ENCODE measurements at regions not wholly inside any gene's neighbourhood (a gene's known extent, or its start where the extent isn't known, plus 50 kb on each side); places are given as distances from the start of the nearest gene placed in this dataset.

GRCh38 chr2:183244300-183244844, 120.1 kb downstream of the NUP35 start:
- Histone ChIP-seq H3K27ac (no peak overlapping the region), H3K36me3 (no peaks in the 10 kb centered on the region), H3K9me3 (no peaks in the 10 kb centered on the region), H3K4me3 (no peak overlapping the region), H3K4me1 (no peaks in the 10 kb centered on the region), H3K27me3 (no peaks in the 10 kb centered on the region)
- no peak for TF ChIP-seq CTCF (IDR thresholded peaks at IDR 0.05)
- no peak for DNase-seq
- intact Hi-C loops (cut with DNase I; ENCODE audit: low total_unique reads) = no loop called here

- H3K4me3 ChIP-seq = no peak overlapping the region
- no peaks in the 10 kb centered on the region for H3K27me3 ChIP-seq
- no peaks in the 10 kb centered on the region for H3K36me3 ChIP-seq
- H3K27ac ChIP-seq = no peak overlapping the region
- DNase-seq = no peak
- no peaks in the 10 kb centered on the region for H3K9me3 ChIP-seq
- intact Hi-C loops (cut with DNase I; ENCODE audit: low total_unique reads) = no loop called here
- peak; percentile 27 for TF ChIP-seq CTCF (IDR thresholded peaks at IDR 0.05)
- H3K4me1 ChIP-seq = no peaks in the 10 kb centered on the region
Observed at GRCh38 chr2:183248866-183249567, 124.8 kb downstream of the NUP35 start.

GRCh38 chr2:183250061-183250460, 125.8 kb downstream of the NUP35 start:
- no peaks in the 10 kb centered on the region for H3K36me3 ChIP-seq
- intact Hi-C loops (cut with DNase I; ENCODE audit: low total_unique reads) = no loop called here

GRCh38 chr2:183250472-183250871, 126.2 kb downstream of the NUP35 start:
- TF ChIP-seq CTCF (IDR thresholded peaks at IDR 0.05) = no peak
- Histone ChIP-seq H3K27ac (no peak overlapping the region), H3K4me3 (no peak overlapping the region), H3K27me3 (no peaks in the 10 kb centered on the region), H3K4me1 (no peaks in the 10 kb centered on the region), H3K36me3 (no peaks in the 10 kb centered on the region), H3K9me3 (no peaks in the 10 kb centered on the region)
- intact Hi-C loops (cut with DNase I; ENCODE audit: low total_unique reads) = no loop called here
- no peak for DNase-seq

More at GRCh38 chr2:183250061-183250460, 125.8 kb downstream of the NUP35 start:
- Histone ChIP-seq H3K4me3 (no peak overlapping the region), H3K9me3 (no peaks in the 10 kb centered on the region), H3K27me3 (no peaks in the 10 kb centered on the region), H3K4me1 (no peaks in the 10 kb centered on the region), H3K27ac (no peak overlapping the region)
- no peak for DNase-seq
- TF ChIP-seq CTCF (IDR thresholded peaks at IDR 0.05) = no peak

- TF ChIP-seq CTCF (IDR thresholded peaks at IDR 0.05) = no peak
Observed at GRCh38 chr2:183253441-183254130, 129.3 kb downstream of the NUP35 start.

More at GRCh38 chr2:183253441-183254130, 129.3 kb downstream of the NUP35 start:
- Histone ChIP-seq H3K9me3 (no peaks in the 10 kb centered on the region), H3K27me3 (no peaks in the 10 kb centered on the region), H3K4me3 (no peak overlapping the region), H3K36me3 (no peaks in the 10 kb centered on the region), H3K27ac (no peak overlapping the region), H3K4me1 (no peaks in the 10 kb centered on the region)
- no peak for DNase-seq
- intact Hi-C loops (cut with DNase I; ENCODE audit: low total_unique reads) = no loop called here

Data from tibial artery (tissue), 4 donors.